Smooth muscle cell (in vitro differentiated cells): ENCODE measurements at regions not wholly inside any gene's neighbourhood (a gene's known extent, or its start where the extent isn't known, plus 50 kb on each side); places are given as distances from the start of the nearest gene placed in this dataset.

Experiments
- DNase-seq: peaks from one replicate; lab custom pipeline; 2025; ENCODE audit not compliant: unreplicated experiment; lab: John Stamatoyannopoulos, UW
- H2AFZ ChIP-seq: fragments of 200-600 bp; sonication (generic); 2 replicates; pipeline ENCODE4 v1.6.0; 2016; ENCODE audit warnings: antibody characterized with exemption, low read depth, mild to moderate bottlenecking
- H3F3A ChIP-seq: fragments of 200-600 bp; sonication (generic); 2 replicates; pipeline ENCODE4 v1.6.0; 2017; ENCODE audit warnings: antibody characterized with exemption, low read depth
- H3K27ac ChIP-seq: fragments of 200-600 bp; sonication (generic); 2 replicates; pipeline ENCODE4 v1.5.1; 2016; ENCODE audit warnings: low read depth, mild to moderate bottlenecking
- H3K27me3 ChIP-seq: fragments of 200-600 bp; sonication (generic); 2 replicates; pipeline ENCODE4 v1.6.1; 2016; ENCODE audit warnings: low read depth, mild to moderate bottlenecking
- H3K36me3 ChIP-seq: fragments of 200-600 bp; sonication (generic); 2 replicates; pipeline ENCODE4 v1.5.1; 2016; ENCODE audit warnings: low read depth
- H3K4me1 ChIP-seq: fragments of 200-600 bp; sonication (generic); 2 replicates; pipeline ENCODE4 v1.5.1; 2016; ENCODE audit warnings: low read depth
- H3K4me2 ChIP-seq: fragments of 200-600 bp; sonication (generic); 2 replicates; pipeline ENCODE4 v1.6.0; 2016; ENCODE audit warnings: mild to moderate bottlenecking
- H3K4me3 ChIP-seq: fragments of 200-600 bp; sonication (generic); 2 replicates; pipeline ENCODE4 v1.5.1; 2016; ENCODE audit warnings: mild to moderate bottlenecking
- H3K79me2 ChIP-seq: fragments of 200-600 bp; sonication (generic); 2 replicates; pipeline ENCODE4 v1.6.0; 2016; ENCODE audit warnings: low read depth, mild to moderate bottlenecking
- H3K9ac ChIP-seq: fragments of 200-600 bp; sonication (generic); 2 replicates; pipeline ENCODE4 v1.6.0; 2016; ENCODE audit warnings: low read depth
- H3K9me3 ChIP-seq: fragments of 200-600 bp; sonication (generic); replicated peaks from 2 replicates; pipeline ENCODE4 v1.5.1; 2016; ENCODE audit warnings: low read depth
- H4K20me1 ChIP-seq: fragments of 200-600 bp; sonication (generic); 2 replicates; pipeline ENCODE4 v1.6.0; 2016; ENCODE audit warnings: low read depth
- WGBS: methylation state at CpG from one replicate; pipeline ENCODE4 v1.1.7; 2016; ENCODE audit warnings: low lambda C conversion rate; 5-methylcytosine and 5-hydroxymethylcytosine counted together
- TF ChIP-seq, protein P1 (sequence below): fragments of 200-600 bp; sonication (generic); IDR thresholded peaks from 2 replicates; pipeline ENCODE4 v1.5.1; 2017; ENCODE audit warnings: borderline replicate concordance, mild to moderate bottlenecking, antibody characterized with exemption; ENCODE audit not compliant: insufficient read depth, poor library complexity, severe bottlenecking

DNA sequence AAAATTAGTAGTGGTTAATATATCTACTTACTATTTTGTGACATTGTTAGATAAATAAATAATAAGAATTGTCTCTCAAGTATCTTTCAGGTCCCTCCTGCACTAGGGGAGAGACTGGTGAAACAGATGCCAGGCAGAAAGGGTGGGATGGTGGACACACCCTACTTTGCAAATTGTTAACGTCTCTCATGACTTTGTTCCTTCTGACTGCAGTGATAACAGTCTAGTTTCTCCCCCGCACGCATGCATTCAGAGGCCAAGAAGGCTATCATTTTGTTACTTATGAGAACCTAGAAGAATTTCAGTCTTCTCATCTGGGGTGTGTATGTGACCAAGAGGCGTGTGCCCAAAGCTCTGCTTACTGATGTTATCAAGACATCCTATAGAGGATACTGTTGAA is 152.3 kb downstream of the EDN1 start:
- no peak overlapping the region for H3K4me2 ChIP-seq
- no peak overlapping the region for H3K27ac ChIP-seq
- peaks cover 12% of the 10 kb centered on the region for H3K27me3 ChIP-seq
- no peak overlapping the region for H2AFZ ChIP-seq
- no peak for DNase-seq
- no peaks in the 10 kb centered on the region for H3K36me3 ChIP-seq
- WGBS: 82% methylated on average over 4 of the region's 4 CpGs
- no peaks in the 10 kb centered on the region for H3K4me1 ChIP-seq
- no peak overlapping the region for H3K9ac ChIP-seq
- TF ChIP-seq, protein P1, sequence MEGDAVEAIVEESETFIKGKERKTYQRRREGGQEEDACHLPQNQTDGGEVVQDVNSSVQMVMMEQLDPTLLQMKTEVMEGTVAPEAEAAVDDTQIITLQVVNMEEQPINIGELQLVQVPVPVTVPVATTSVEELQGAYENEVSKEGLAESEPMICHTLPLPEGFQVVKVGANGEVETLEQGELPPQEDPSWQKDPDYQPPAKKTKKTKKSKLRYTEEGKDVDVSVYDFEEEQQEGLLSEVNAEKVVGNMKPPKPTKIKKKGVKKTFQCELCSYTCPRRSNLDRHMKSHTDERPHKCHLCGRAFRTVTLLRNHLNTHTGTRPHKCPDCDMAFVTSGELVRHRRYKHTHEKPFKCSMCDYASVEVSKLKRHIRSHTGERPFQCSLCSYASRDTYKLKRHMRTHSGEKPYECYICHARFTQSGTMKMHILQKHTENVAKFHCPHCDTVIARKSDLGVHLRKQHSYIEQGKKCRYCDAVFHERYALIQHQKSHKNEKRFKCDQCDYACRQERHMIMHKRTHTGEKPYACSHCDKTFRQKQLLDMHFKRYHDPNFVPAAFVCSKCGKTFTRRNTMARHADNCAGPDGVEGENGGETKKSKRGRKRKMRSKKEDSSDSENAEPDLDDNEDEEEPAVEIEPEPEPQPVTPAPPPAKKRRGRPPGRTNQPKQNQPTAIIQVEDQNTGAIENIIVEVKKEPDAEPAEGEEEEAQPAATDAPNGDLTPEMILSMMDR: no peak
- no peaks in the 10 kb centered on the region for H4K20me1 ChIP-seq
- H3K4me3 ChIP-seq: no peak overlapping the region
- no peaks in the 10 kb centered on the region for H3K9me3 ChIP-seq
- no peaks in the 10 kb centered on the region for H3K79me2 ChIP-seq
- H3F3A ChIP-seq: no peaks in the 10 kb centered on the region

DNA sequence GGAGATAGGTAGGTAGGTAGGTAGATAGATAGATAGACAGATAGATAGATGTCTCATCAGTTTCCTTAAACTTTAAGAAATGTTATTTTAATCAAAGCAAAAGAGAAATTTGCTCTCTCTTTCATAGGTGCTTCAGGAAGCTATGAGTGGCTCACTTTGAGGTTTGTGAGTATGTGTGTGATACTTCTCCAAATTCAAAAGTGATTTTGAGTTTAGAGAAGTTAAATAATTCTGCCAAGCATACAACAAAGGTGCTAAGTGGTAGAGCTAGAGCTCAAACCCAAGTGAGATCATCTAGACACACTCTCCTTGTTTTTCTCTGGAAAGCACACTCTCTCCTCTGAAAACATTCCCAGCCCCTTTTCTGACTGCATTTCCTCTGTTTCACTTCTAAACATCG is 156.2 kb downstream of the EDN1 start:
- Histone ChIP-seq H3K9me3 (no peaks in the 10 kb centered on the region), H3K79me2 (no peaks in the 10 kb centered on the region), H3K36me3 (no peaks in the 10 kb centered on the region), H2AFZ (no peak overlapping the region), H3K4me3 (no peak overlapping the region), H3K27ac (no peak overlapping the region), H3K4me2 (no peak overlapping the region), H4K20me1 (no peaks in the 10 kb centered on the region), H3F3A (no peaks in the 10 kb centered on the region), H3K9ac (no peak overlapping the region), H3K4me1 (no peaks in the 10 kb centered on the region), H3K27me3 (peaks cover 12% of the 10 kb centered on the region)
- TF ChIP-seq, protein P1: no peak
- DNase-seq: no peak
- WGBS: 80% methylated on average over 1 of the region's 1 CpG

DNA sequence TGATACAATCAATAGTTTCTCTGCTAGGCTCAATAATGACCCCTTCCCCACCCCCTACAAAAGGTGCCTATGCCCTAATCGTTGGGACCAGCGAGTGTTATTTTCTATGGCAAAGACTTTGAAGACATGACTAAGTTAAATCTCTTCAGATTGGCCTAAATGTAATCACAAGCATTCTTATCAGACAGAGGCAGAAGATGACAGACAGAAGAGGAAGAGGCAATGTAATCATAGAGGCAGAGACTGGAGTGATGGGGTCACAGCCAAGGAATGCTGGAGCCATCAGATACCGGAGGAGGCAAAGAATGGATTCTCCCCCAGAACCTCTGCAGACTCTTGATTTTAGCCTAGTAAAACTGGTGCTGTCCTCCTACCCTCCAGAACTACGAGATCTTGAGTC is 159.3 kb downstream of the EDN1 start:
- no peaks in the 10 kb centered on the region for H3K79me2 ChIP-seq
- H3K4me1 ChIP-seq: no peaks in the 10 kb centered on the region

DNA sequence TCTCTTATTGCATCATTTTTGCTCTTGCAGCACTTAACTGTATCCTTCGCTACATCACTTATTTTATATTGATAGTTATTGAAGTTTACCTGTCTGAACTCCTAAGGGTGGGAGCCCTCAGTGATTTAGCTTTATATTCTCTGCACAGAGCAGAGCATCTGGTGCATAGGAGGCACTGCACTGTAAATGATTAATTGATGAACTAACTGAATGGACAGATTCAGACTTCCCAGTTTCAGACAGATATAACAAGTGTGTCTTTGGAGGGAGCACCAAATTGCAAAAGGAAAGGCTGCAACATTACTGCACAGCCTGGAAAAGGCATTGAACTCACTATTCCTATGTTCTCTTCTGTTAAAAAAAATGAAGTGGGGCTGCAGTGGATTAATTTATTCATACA is 160.3 kb downstream of the EDN1 start:
- Histone ChIP-seq H3K9ac (no peak overlapping the region), H3K27me3 (peaks cover 12% of the 10 kb centered on the region), H3K4me1 (no peaks in the 10 kb centered on the region), H3K9me3 (no peaks in the 10 kb centered on the region), H4K20me1 (no peaks in the 10 kb centered on the region), H3K79me2 (no peaks in the 10 kb centered on the region), H3K27ac (no peak overlapping the region), H3K4me3 (no peak overlapping the region), H2AFZ (no peak overlapping the region), H3K4me2 (no peak overlapping the region), H3F3A (no peaks in the 10 kb centered on the region), H3K36me3 (no peaks in the 10 kb centered on the region)
- DNase-seq: no peak
- TF ChIP-seq, protein P1: no peak
- WGBS: 94% methylated on average over 1 of the region's 1 CpG

More for the DNA sequence above, 159.3 kb downstream of the EDN1 start:
- no peak overlapping the region for H3K4me2 ChIP-seq
- no peaks in the 10 kb centered on the region for H3K9me3 ChIP-seq
- H3K27ac ChIP-seq: no peak overlapping the region
- H3K4me3 ChIP-seq: no peak overlapping the region
- peaks cover 12% of the 10 kb centered on the region for H3K27me3 ChIP-seq
- no peaks in the 10 kb centered on the region for H3F3A ChIP-seq
- no peak overlapping the region for H2AFZ ChIP-seq
- WGBS: 88% methylated on average over 4 of the region's 4 CpGs
- no peaks in the 10 kb centered on the region for H4K20me1 ChIP-seq
- no peak for DNase-seq
- TF ChIP-seq, protein P1: no peak
- H3K36me3 ChIP-seq: no peaks in the 10 kb centered on the region
- H3K9ac ChIP-seq: no peak overlapping the region
